ENCODE measurements at regions not wholly inside any gene's neighbourhood (a gene's known extent, or its start where the extent isn't known, plus 50 kb on each side); places are given as distances from the start of the nearest gene placed in this dataset.

DNA sequence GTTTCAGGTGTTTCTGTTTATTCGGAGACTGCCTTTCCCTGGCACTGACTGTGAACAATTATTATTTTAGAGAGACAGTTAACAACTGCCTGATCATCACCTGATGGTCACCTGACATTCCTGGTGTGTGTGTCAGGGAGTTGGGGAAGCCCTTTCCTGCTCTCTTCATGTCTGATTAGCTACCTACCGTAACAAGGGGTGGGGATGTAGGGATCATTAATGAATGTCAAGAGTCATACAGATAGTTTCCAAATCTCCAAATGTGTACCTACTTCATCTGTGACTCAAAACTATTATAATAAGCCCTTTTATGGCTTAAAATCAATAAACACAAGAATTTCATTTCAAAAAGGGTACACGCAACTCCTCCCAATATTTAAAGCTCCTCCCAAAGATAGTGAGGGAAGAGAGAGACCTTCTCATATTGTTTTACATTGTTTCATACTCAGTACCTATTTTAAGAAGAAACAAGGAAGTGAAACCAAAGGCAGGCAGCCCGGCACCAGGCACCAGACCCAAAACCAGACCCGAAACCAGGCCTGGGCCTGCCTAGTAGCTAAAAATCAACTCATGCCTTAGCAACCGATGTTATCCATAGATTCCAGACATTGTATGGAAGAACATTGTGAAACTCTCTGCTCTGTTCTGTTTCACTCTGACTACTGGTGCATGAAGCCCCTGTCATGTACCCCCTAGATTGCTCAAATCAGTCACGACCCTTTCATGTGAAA, 844.9 kb upstream of the ALCAM start:
- POLR2A ChIA-PET, result no interaction called here
- FAIRE-seq, result no peak
- WGBS (ENCODE audit: missing lambda C conversion rate), result 47% methylated on average over 7 of the region's 7 CpGs

DNA sequence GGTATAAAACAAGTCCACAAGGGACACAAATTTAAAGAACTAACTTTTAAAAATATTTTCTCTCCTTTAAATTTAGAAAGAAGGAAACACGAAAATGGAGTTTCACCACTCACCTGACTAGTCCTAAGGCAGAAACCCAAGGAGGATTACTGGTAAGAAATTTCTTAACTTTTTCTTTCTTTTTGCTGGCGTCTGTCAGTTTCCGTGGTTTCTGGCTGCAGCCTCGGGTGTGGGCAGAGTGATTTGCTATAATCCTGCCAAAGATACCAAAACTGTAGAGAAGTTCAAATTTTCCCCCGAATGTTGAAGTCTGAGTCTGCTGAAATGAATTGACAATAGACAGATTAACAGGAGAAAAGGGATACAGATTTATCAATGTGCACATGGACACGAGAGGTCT, 843.6 kb upstream of the ALCAM start:
- Histone ChIP-seq H3K9me3 (no peaks in the 10 kb centered on the region), H3K4me3 (no peak overlapping the region), H3K27ac (no peak overlapping the region), H3K4me1 (no peaks in the 10 kb centered on the region), H3K4me2 (no peak overlapping the region)
- ATAC-seq (no peak), FAIRE-seq (no peak), DNase-seq (ENCODE audit: low read depth in 1 of 2, low spot score in 1 of 2) (no peak)
- CTCF ChIA-PET, result no interaction called here
- 24% methylated on average over 6 of the region's 6 CpGs for WGBS (ENCODE audit: missing lambda C conversion rate)
- POLR2A ChIA-PET, result no interaction called here
- TF ChIP-seq CBX2 (IDR thresholded peaks at IDR 0.05; ENCODE audit: borderline replicate concordance, low read depth) (no peak), JUNB (IDR thresholded peaks at IDR 0.05) (no peak), FOSL2 (IDR thresholded peaks at IDR 0.05) (no peak), FOSL2 (CRISPR knock-in tag; IDR thresholded peaks at IDR 0.05) (no peak), HOXB13 (CRISPR knock-in tag; IDR thresholded peaks at IDR 0.05; ENCODE audit: low read depth) (no peak), ZFP36 (IDR thresholded peaks at IDR 0.05; ENCODE audit: borderline replicate concordance, partially characterized antibody) (no peak), RARB (CRISPR knock-in tag; IDR thresholded peaks at IDR 0.05) (no peak), CHD2 (IDR thresholded peaks at IDR 0.05; ENCODE audit: low read length, partially characterized antibody) (no peak), CHD4 (IDR thresholded peaks at IDR 0.05; ENCODE audit: borderline replicate concordance) (no peak), CBX8 (IDR thresholded peaks at IDR 0.05) (no peak), NR3C1 (IDR thresholded peaks at IDR 0.05) (no peak), POLR2AphosphoS2 (conservative IDR thresholded peaks at IDR 0.05; ENCODE audit: low read length) (no peak), SMC3 (IDR thresholded peaks at IDR 0.05) (no peak), PHF8 (IDR thresholded peaks at IDR 0.05; ENCODE audit: borderline replicate concordance, low read depth) (no peak), GATA3 (IDR thresholded peaks at IDR 0.05; ENCODE audit: borderline replicate concordance) (no peak)
- TF ChIP-seq, protein P1, sequence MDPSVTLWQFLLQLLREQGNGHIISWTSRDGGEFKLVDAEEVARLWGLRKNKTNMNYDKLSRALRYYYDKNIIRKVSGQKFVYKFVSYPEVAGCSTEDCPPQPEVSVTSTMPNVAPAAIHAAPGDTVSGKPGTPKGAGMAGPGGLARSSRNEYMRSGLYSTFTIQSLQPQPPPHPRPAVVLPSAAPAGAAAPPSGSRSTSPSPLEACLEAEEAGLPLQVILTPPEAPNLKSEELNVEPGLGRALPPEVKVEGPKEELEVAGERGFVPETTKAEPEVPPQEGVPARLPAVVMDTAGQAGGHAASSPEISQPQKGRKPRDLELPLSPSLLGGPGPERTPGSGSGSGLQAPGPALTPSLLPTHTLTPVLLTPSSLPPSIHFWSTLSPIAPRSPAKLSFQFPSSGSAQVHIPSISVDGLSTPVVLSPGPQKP (IDR thresholded peaks at IDR 0.05; ENCODE audit: low read depth, low read length), result no peak
- TF ChIP-seq, protein P2, sequence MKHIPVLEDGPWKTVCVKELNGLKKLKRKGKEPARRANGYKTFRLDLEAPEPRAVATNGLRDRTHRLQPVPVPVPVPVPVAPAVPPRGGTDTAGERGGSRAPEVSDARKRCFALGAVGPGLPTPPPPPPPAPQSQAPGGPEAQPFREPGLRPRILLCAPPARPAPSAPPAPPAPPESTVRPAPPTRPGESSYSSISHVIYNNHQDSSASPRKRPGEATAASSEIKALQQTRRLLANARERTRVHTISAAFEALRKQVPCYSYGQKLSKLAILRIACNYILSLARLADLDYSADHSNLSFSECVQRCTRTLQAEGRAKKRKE (CRISPR knock-in tag; IDR thresholded peaks at IDR 0.05; ENCODE audit: low read depth), result no peak
- TF ChIP-seq, protein P3, sequence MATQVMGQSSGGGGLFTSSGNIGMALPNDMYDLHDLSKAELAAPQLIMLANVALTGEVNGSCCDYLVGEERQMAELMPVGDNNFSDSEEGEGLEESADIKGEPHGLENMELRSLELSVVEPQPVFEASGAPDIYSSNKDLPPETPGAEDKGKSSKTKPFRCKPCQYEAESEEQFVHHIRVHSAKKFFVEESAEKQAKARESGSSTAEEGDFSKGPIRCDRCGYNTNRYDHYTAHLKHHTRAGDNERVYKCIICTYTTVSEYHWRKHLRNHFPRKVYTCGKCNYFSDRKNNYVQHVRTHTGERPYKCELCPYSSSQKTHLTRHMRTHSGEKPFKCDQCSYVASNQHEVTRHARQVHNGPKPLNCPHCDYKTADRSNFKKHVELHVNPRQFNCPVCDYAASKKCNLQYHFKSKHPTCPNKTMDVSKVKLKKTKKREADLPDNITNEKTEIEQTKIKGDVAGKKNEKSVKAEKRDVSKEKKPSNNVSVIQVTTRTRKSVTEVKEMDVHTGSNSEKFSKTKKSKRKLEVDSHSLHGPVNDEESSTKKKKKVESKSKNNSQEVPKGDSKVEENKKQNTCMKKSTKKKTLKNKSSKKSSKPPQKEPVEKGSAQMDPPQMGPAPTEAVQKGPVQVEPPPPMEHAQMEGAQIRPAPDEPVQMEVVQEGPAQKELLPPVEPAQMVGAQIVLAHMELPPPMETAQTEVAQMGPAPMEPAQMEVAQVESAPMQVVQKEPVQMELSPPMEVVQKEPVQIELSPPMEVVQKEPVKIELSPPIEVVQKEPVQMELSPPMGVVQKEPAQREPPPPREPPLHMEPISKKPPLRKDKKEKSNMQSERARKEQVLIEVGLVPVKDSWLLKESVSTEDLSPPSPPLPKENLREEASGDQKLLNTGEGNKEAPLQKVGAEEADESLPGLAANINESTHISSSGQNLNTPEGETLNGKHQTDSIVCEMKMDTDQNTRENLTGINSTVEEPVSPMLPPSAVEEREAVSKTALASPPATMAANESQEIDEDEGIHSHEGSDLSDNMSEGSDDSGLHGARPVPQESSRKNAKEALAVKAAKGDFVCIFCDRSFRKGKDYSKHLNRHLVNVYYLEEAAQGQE (IDR thresholded peaks at IDR 0.05), result no peak

More for the DNA sequence above, 844.9 kb upstream of the ALCAM start:
- no peak for DNase-seq (ENCODE audit: low read depth in 1 of 2, low spot score in 1 of 2)
- Histone ChIP-seq H3K4me1 (no peaks in the 10 kb centered on the region), H3K4me2 (no peak overlapping the region), H3K4me3 (no peak overlapping the region), H3K9me3 (no peaks in the 10 kb centered on the region), H3K27ac (no peak overlapping the region)
- no peak for TF ChIP-seq FOXS1 (CRISPR knock-in tag; IDR thresholded peaks at IDR 0.05)
- TF ChIP-seq NFE2L2 (conservative IDR thresholded peaks at IDR 0.05; ENCODE audit: low read length), result no peak
- no peak for TF ChIP-seq MAFK (IDR thresholded peaks at IDR 0.05; ENCODE audit: partially characterized antibody)
- CTCF ChIA-PET, result interaction anchor here (0.6 kb wide), 1 partner anchor 993 kb away, joined by 4 read pairs; no protein-coding TSS in a partner anchor
- ATAC-seq, result no peak

Data from A549 (cell line).